Hematopoietic multipotent progenitor cell treated with erythropoietin and hydrocortisone succinate and interleukin-3 and kit ligand, for 4 days (in vitro differentiated cells): ENCODE measurements at regions not wholly inside any gene's neighbourhood (a gene's known extent, or its start where the extent isn't known, plus 50 kb on each side); places are given as distances from the start of the nearest gene placed in this dataset.

Experiments used
- DNase-seq: peaks from one replicate; pipeline ENCODE4 v3.0.0-alpha.2; 2015

GRCh38 chr15:56868170-56868569 lies 50.3 kb upstream of the TCF12 start:
- no peak for DNase-seq

- no peak for DNase-seq
Observed at GRCh38 chr15:56866803-56867202, 51.6 kb upstream of the TCF12 start.

- DNase-seq: no peak
Observed at GRCh38 chr15:56857828-56858227, 60.6 kb upstream of the TCF12 start.

DNA sequence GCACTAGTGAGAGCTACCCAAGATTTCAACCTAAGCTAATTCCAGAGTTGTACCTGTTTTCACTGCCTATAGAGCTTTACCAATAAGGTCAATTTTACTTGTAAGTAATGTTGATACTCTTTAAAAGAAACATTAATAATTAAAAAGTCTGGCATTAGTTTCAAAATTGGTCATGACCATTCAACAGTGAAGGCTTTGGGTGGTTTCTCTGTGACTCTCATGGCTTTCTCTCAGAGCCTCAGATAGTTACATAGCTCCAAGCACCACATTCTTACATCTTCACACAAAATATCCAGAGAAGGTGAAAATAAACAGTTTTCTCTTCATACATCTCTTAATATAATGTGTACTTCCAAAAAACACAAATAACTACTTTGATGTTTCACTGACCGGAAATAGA lies 61.5 kb upstream of the TCF12 start:
- no peak for DNase-seq

DNA sequence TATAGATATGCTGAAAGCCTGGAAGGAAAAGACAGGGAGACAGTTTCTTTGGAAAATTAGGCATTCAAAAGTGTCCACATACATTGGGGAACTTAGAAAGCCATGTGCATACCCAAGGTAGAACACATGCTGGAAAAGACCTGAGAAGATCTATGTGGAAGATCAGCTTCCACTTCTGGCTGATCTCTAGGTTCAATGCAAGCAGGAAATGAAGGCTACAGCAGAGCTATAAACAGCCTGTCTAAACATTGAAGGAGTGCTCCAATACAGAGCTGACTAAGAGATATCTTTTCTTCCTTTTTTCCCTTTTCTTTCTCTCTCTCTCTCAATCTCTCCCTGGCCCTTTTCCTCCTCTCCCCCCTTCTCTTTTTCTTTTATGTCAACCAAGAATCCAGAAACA lies 73.6 kb upstream of the TCF12 start:
- no peak for DNase-seq

GRCh38 chr15:56844471-56844870 lies 74.0 kb upstream of the TCF12 start:
- DNase-seq: no peak

- DNase-seq: no peak
Observed at GRCh38 chr15:56839641-56840040, 78.8 kb upstream of the TCF12 start.

- DNase-seq: no peak
Observed at GRCh38 chr15:56839099-56839498, 79.3 kb upstream of the TCF12 start.

- DNase-seq: no peak
Observed at GRCh38 chr15:56838085-56838484, 80.4 kb upstream of the TCF12 start.

DNA sequence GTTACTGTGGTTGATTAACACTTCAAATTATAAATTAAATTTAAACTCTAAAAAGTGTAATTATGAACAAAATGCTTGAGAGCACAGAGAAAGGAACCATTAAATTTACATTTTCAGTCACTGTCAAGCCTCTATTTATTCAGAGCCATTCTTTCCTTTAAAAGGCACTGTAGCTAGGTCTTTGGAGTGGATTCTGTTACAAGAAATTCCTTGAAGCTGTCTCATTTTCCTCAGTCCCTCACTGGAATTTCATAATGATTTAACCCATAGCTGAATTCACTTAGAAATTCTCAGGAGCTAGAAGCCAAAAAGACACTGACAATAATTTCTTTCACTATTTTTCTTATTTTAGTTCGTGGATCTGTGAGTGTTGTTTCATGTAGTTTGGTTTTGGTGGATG lies 81.2 kb upstream of the TCF12 start:
- DNase-seq: no peak

GRCh38 chr15:56835718-56836171 lies 82.7 kb upstream of the TCF12 start:
- no peak for DNase-seq

DNA sequence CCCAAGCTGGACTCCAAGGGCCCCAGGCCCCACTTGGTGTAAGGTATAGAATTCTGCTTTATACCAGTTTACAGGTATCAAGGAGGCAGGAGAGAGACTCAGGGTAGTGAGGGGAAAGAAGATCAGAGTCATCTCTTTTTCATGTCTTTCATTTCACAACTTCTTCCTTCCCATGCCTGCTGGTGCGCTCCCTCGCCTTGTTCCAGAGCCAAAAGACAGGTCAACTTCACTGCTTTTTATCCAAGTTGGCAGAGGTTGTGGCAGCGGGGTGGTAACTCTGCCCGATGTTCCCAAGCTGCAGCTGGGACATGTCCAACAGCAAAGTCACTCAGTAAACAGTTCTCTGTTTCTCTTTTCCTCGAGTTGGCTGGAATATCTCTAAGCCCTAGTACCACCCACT lies 86.3 kb upstream of the TCF12 start:
- DNase-seq: no peak

DNA sequence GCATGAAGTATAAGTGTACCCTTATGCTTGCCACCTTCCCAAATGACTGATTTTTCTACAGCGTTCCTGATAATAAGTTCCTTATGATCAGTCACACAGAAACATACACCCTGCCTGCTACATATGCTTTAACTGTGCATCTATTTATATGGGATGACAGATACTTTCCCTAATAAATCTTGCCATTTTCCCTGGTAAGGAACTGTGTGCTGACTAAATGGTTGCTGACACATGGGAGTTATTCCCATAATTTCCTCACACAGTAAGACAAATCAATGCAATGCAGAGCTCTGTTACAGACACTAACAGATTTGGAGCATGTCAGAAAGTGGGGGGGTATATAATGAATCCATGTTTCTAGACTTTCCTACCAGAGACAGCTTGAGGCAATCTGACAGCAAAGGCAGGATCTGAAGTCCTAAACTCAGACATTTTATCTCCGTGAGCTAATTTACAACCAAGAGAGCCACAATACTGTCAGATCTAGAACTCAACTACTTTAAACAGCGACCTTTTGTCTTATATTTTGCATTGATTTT lies 86.9 kb upstream of the TCF12 start:
- DNase-seq: no peak

- no peak for DNase-seq
Observed at GRCh38 chr15:56824175-56824574, 90.9 kb upstream of the ZNF280D start.

GRCh38 chr15:56821721-56822425 lies 88.6 kb upstream of the ZNF280D start:
- peak; percentile 75 for DNase-seq

DNA sequence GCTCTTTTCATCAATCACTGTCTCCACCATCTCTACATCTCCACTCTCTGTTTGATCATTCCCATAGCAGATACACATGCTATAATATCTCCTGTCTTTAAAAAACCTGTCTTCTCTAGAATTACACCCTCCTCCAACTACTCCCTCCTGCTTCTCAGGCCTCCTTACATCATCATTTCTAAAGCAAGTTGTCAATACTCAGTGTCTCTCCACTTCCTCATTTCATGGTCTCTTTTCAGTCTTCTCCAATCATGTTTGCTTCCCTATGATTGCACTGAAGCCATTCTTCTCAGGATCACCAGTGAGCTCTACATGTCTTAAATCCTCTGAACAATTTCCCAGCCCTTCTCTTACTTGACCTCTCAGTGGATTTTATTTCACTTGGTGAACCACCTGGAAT lies 87.0 kb upstream of the ZNF280D start:
- peak; percentile 52 for DNase-seq

DNA sequence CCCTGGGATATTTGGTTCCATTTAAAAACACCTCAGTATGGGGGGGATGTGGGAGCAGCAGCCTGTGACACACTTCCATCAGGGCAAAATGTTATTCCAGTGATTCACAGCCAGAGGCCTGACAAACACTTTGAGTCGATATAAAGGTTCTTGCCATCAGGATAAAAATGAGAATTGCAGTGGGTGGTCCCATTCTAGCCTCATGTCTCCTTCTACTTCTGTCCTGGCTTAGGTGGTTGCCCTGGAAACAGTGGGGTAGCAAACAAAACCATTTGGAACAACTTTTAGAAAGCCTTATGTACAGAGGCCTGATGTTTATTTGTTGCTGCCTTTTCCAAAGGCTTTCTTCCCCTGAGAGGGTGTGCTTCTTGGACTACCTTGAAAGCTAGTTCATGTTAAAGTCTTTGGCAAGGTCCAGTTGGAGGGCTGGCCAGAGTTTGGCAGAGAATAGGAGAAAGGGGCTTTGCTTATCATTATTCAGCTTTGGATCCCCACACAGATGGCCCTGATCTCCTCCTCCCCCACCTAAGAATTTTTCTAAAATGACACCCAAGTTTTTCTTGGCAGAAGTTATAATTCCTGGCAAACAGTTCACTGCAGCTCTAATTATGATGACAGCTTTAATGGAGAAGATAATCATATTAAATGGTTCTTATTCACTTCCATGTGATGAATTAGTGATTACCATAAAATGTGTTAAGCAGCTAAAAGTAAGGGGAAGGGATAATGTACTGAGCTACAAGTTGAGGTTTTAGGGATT lies 84.2 kb upstream of the ZNF280D start:
- no peak for DNase-seq

GRCh38 chr15:56816781-56817180 lies 83.5 kb upstream of the ZNF280D start:
- no peak for DNase-seq

- DNase-seq: peak; percentile 81
Observed at GRCh38 chr15:56815247-56815646, 81.9 kb upstream of the ZNF280D start.

- DNase-seq: no peak
Observed at GRCh38 chr15:56814429-56814828, 81.1 kb upstream of the ZNF280D start.

DNA sequence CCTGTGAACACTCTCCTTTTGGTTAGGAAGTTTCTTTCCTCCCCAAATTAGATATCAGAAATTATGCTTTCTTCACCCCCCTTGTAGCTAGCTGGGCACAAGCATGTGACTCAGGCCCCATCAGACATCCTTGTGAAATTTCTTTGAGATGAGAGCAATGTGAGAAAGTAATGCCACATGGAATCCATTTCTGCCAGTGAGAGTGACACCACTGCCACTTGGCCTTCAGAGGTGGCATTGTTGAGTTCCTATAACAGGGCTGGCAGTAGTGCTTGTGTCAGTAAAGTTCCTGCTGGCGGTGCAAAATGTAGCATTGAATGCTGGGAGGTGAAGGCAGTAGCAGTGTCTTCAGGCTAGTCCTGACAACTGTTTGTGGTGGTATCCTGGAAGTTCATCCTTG lies 80.7 kb upstream of the ZNF280D start:
- DNase-seq: no peak

- DNase-seq: no peak
Observed at GRCh38 chr15:56812961-56813360, 79.7 kb upstream of the ZNF280D start.

GRCh38 chr15:56812221-56812620 lies 78.9 kb upstream of the ZNF280D start:
- DNase-seq: no peak

DNA sequence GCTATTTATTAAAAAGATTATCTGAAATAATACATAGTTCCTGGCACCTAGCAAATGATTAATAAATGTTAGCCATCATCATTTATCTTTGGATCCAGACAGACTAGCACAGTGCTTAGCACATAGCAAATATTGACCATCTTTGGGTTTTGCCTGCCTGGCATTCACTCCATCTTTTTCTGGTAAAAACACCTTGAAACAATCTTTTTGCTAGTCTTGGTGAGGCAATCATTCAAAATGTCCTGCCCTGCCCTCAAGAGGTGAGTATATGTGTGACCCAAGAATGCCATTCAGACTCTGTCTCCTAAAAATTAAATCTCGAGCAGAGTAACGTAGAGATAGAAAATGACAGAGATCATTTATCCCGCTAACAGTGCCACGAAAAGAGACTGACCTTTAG lies 78.3 kb upstream of the ZNF280D start:
- no peak for DNase-seq
